ENCODE measurements at regions not wholly inside any gene's neighbourhood (a gene's known extent, or its start where the extent isn't known, plus 50 kb on each side); places are given as distances from the start of the nearest gene placed in this dataset.

DNA sequence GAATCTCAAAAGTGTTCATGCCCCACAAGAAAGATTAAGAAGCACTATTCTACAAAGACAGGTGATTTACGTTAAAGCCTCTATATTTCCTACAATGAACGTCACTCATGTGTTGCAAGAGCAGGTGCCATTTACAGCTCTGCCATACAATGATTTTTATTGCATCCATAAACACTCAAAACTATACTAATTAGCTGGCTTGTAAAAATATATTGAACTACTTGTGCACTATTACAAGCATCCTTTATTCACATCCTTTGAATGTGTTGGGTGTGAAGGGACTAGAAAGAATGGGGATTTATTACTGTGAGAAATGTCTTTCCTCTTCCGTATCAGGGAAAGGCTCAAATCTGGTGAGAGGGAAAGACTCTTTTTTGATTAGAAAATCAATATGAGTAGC, 50.7 kb upstream of the C3orf49 start:
- H2BK5ac ChIP-seq (ENCODE audit: low read depth, low read length, poor library complexity, severe bottlenecking): no peak overlapping the region
- no peak for DNase-seq
- H3K9me3 ChIP-seq (ENCODE audit: control insufficient read depth, insufficient read depth, low read length): no peaks in the 10 kb centered on the region
- no peak overlapping the region for H3K23ac ChIP-seq (ENCODE audit: low read depth, low read length)
- no peak overlapping the region for H3K18ac ChIP-seq (ENCODE audit: low read depth, low read length)
- ChIA-PET CTCF (interaction anchor here (0.6 kb wide), 1 partner anchor 20 kb away, joined by 4 read pairs; no protein-coding TSS in a partner anchor), POLR2A (ENCODE audit: unreplicated experiment) (no interaction called here)
- no peaks in the 10 kb centered on the region for H3K9me1 ChIP-seq (ENCODE audit: insufficient read depth, low read length)
- in situ Hi-C loops (cut with MboI; ENCODE audit: low sequenced_read_pairs): no loop called here
- no peak overlapping the region for H2BK15ac ChIP-seq (ENCODE audit: low read depth, low read length)
- no peaks in the 10 kb centered on the region for H3K36me3 ChIP-seq (ENCODE audit: control insufficient read depth, insufficient read depth, low read length)
- H3K56ac ChIP-seq (ENCODE audit: extremely low read depth, insufficient read depth, low read length): no peak overlapping the region
- H4K8ac ChIP-seq (ENCODE audit: low read depth in 2 of 2, low read length in 2 of 2): no peak overlapping the region
- intact Hi-C loops (cut with micrococcal nuclease): no loop called here
- no peak overlapping the region for H3K27ac ChIP-seq (ENCODE audit: insufficient read depth, low read length)
- no peaks in the 10 kb centered on the region; the same call in 1 of the 2 replicates for H3K27me3 ChIP-seq (ENCODE audit: control insufficient read depth, insufficient read depth, low read length)
- H2AK9ac ChIP-seq (replicated peaks; ENCODE audit: low read depth, low read length, poor library complexity): no peak overlapping the region
- ATAC-seq (ENCODE audit: low read depth): no peak
- no peak overlapping the region for H3K14ac ChIP-seq (replicated peaks; ENCODE audit: low read depth, low read length)
- H2BK120ac ChIP-seq (ENCODE audit: low read depth, low read length): no peak overlapping the region
- dilution Hi-C loops (cut with HindIII; ENCODE audit: low sequenced_read_pairs, unreplicated experiment): no loop called here
- no peaks in the 10 kb centered on the region for H4K20me1 ChIP-seq (ENCODE audit: insufficient read depth, low read length)
- H3K4me3 ChIP-seq (ENCODE audit: insufficient read depth, low read depth, low read length): no peak overlapping the region
- no peak overlapping the region for H4K5ac ChIP-seq (ENCODE audit: low read depth, low read length)
- no peak overlapping the region for H2AK5ac ChIP-seq (ENCODE audit: low read depth, low read length)
- no peak overlapping the region for H3K4ac ChIP-seq (ENCODE audit: low read depth, low read length)
- TF ChIP-seq, protein P1, sequence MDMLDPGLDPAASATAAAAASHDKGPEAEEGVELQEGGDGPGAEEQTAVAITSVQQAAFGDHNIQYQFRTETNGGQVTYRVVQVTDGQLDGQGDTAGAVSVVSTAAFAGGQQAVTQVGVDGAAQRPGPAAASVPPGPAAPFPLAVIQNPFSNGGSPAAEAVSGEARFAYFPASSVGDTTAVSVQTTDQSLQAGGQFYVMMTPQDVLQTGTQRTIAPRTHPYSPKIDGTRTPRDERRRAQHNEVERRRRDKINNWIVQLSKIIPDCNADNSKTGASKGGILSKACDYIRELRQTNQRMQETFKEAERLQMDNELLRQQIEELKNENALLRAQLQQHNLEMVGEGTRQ (IDR thresholded peaks at IDR 0.05; ENCODE audit: low read depth, low read length): no peak
- BruUV-seq (replicated peaks): no TSS peak
- H3K9ac ChIP-seq (ENCODE audit: low read depth, low read length): no peak overlapping the region
- no peak overlapping the region for H3K4me2 ChIP-seq (ENCODE audit: low read depth, low read length)
- H2AFZ ChIP-seq (replicated peaks; ENCODE audit: low read length, poor library complexity): no peak overlapping the region
- H3K79me1 ChIP-seq (ENCODE audit: low read depth in 1 of 2, low read length in 2 of 2): no peaks in the 10 kb centered on the region
- no CpG with 5 or more reads among the region's 3 CpGs for WGBS, 2 experiments (ENCODE audit: extremely low coverage in 2 of 2, insufficient read length in 1 of 2)
- no peak overlapping the region for H4K91ac ChIP-seq (ENCODE audit: insufficient read depth, low read depth, low read length)
- H2BK20ac ChIP-seq (ENCODE audit: low read depth, low read length): no peak overlapping the region
- H3K4me1 ChIP-seq (ENCODE audit: control insufficient read depth, insufficient read depth, low read length): no peaks in the 10 kb centered on the region

Data from IMR-90 (cell line).